Activated CD8-positive, alpha-beta memory T cell treated with anti-CD3 and anti-CD28 coated beads for 1 hour (primary cell): ENCODE measurements at regions not wholly inside any gene's neighbourhood (a gene's known extent, or its start where the extent isn't known, plus 50 kb on each side); places are given as distances from the start of the nearest gene placed in this dataset.

Source experiments
- DNase-seq, 2 donors: peaks; one replicate each; pipeline ENCODE4 v3.0.0-alpha.2; 2020; ENCODE audit warnings: low read depth in 1 of 2; ENCODE audit errors: extremely low read depth in 1 of 2

- DNase-seq: no peak
Measured at GRCh38 chr12:90333939-90334338, 621.0 kb downstream of the CCER1 start.

- no peak for DNase-seq
Measured at GRCh38 chr12:90333424-90333823, 621.6 kb downstream of the CCER1 start.

- DNase-seq: no peak
Measured at GRCh38 chr12:90331821-90332220, 623.2 kb downstream of the CCER1 start.

GRCh38 chr12:90331262-90331661 lies 622.6 kb upstream of the ATP2B1 start:
- DNase-seq: no peak

- DNase-seq: no peak
Measured at GRCh38 chr12:90327793-90328743, 619.4 kb upstream of the ATP2B1 start.

- DNase-seq: no peak
Measured at GRCh38 chr12:90323217-90323616, 614.6 kb upstream of the ATP2B1 start.

GRCh38 chr12:90322006-90322405 lies 613.4 kb upstream of the ATP2B1 start:
- no peak for DNase-seq

- DNase-seq: no peak
Measured at GRCh38 chr12:90321369-90321768, 612.7 kb upstream of the ATP2B1 start.

- DNase-seq: no peak
Measured at GRCh38 chr12:90311561-90311960, 602.9 kb upstream of the ATP2B1 start.

- DNase-seq: no peak
Measured at GRCh38 chr12:90305379-90305778, 596.7 kb upstream of the ATP2B1 start.

GRCh38 chr12:90304231-90304630 lies 595.6 kb upstream of the ATP2B1 start:
- DNase-seq: no peak

- DNase-seq: no peak
Measured at GRCh38 chr12:90303771-90304170, 595.1 kb upstream of the ATP2B1 start.

- DNase-seq: no peak
Measured at GRCh38 chr12:90301561-90302133, 593.0 kb upstream of the ATP2B1 start.

- DNase-seq: no peak
Measured at GRCh38 chr12:90301095-90301494, 592.5 kb upstream of the ATP2B1 start.

GRCh38 chr12:90299666-90300065 lies 591.0 kb upstream of the ATP2B1 start:
- no peak for DNase-seq

- no peak for DNase-seq
Measured at GRCh38 chr12:90299121-90299520, 590.5 kb upstream of the ATP2B1 start.

GRCh38 chr12:90298289-90298948 lies 589.8 kb upstream of the ATP2B1 start:
- DNase-seq: no peak

GRCh38 chr12:90295858-90296257 lies 587.2 kb upstream of the ATP2B1 start:
- no peak for DNase-seq

GRCh38 chr12:90292183-90292582 lies 583.5 kb upstream of the ATP2B1 start:
- no peak for DNase-seq

GRCh38 chr12:90290980-90291975 lies 582.6 kb upstream of the ATP2B1 start:
- DNase-seq: no peak

- no peak for DNase-seq
Measured at GRCh38 chr12:90287585-90287984, 578.9 kb upstream of the ATP2B1 start.
